Spleen (tissue), 11 donors: ENCODE measurements at regions not wholly inside any gene's neighbourhood (a gene's known extent, or its start where the extent isn't known, plus 50 kb on each side); places are given as distances from the start of the nearest gene placed in this dataset.

Source experiments
- DNase-seq: peaks from one replicate; pipeline ENCODE4 v3.0.0-alpha.2; 2020
- H3K27ac ChIP-seq, 8 donors: fragments of 200-600 bp; sonication (generic) in 7 of 8; 1 replicate in 4 of 8; 2 replicates in 4 of 8; pipeline versions ENCODE4 v1.5.0 to v1.8.0; 2016 to 2021; ENCODE audit warnings: inconsistent platforms in 4 of 8, mild to moderate bottlenecking in 4 of 8, moderate library complexity in 1 of 8
- H3K27me3 ChIP-seq, 7 donors: fragments of 200-600 bp; sonication (generic) in 6 of 7; replicated peaks in 1 of 7; 1 replicate in 4 of 7; 2 replicates in 3 of 7; pipeline versions ENCODE4 v1.5.0 to v1.8.0; 2016 to 2021; ENCODE audit warnings: inconsistent platforms in 3 of 7, mild to moderate bottlenecking in 1 of 7
- H3K36me3 ChIP-seq, 6 donors: fragments of 200-600 bp; sonication (generic) in 5 of 6; 1 replicate in 4 of 6; 2 replicates in 2 of 6; pipeline versions ENCODE4 v1.5.0 to v1.8.0; 2016 to 2021; ENCODE audit warnings: inconsistent platforms in 2 of 6
- H3K4me1 ChIP-seq, 6 donors: fragments of 200-600 bp; sonication (generic) in 5 of 6; 1 replicate in 3 of 6; 2 replicates in 3 of 6; pipeline versions ENCODE4 v1.5.0 to v1.8.0; 2016 to 2021; ENCODE audit warnings: inconsistent platforms in 3 of 6
- H3K4me3 ChIP-seq, 8 donors: fragments of 200-600 bp; sonication (generic) in 7 of 8; 1 replicate in 4 of 8; 2 replicates in 4 of 8; pipeline versions ENCODE4 v1.5.0 to v1.8.0; 2016 to 2021; ENCODE audit warnings: inconsistent platforms in 4 of 8, mild to moderate bottlenecking in 4 of 8, moderate library complexity in 2 of 8
- H3K9me3 ChIP-seq, 8 donors: fragments of 200-600 bp; sonication (generic) in 7 of 8; 1 replicate in 4 of 8; 2 replicates in 4 of 8; pipeline versions ENCODE4 v1.5.0 to v1.8.0; 2016 to 2021; ENCODE audit warnings: inconsistent platforms in 4 of 8
- CTCF ChIP-seq, 11 experiments: fragments of 200-600 bp in 7 of 11; fragments of 450-650 bp in 4 of 11; sonication (generic) in 4 of 11; IDR thresholded peaks in 8 of 11; conservative IDR thresholded peaks in 3 of 11; 1 replicate in 7 of 11; 2 replicates in 4 of 11; pipeline versions ENCODE4 v1.4.0 to v1.8.0; 2016 to 2021; ENCODE audit warnings: antibody characterized with exemption in 11 of 11, inconsistent platforms in 4 of 11, mild to moderate bottlenecking in 1 of 11
- POLR2A ChIP-seq, 3 donors: fragments of 450-650 bp; IDR thresholded peaks; one replicate each; pipeline ENCODE4 v1.5.1; 2017; ENCODE audit warnings: antibody characterized with exemption in 3 of 3, mild to moderate bottlenecking in 1 of 3
- POLR2AphosphoS5 ChIP-seq, 3 donors: sonication (generic); formaldehyde crosslinking; IDR thresholded peaks; one replicate each; pipeline ENCODE4 v1.5.1; 2017; ENCODE audit warnings: antibody characterized with exemption in 3 of 3
- WGBS, 5 donors: extraction: QIAGEN DNeasy Blood & Tissue Kit in 3 of 5; methylation state at CpG; one replicate each; pipeline versions ENCODE4 v1.1.5 to v1.1.7; 2013 to 2018; 5-methylcytosine and 5-hydroxymethylcytosine counted together
- intact Hi-C: fragments of 100-400 bp; cut with DNase I; formaldehyde crosslinking; loops from one replicate; pipeline ENCODE4 v1.15.0; 2023; ENCODE audit warnings: low total_unique reads
- donor health status: healthy with polysubstance abuse.
- donor health status: DM: no; HTN: no; CAD: no; lungs with moderate emphysema.
- donor health status: DM: no; HTN: no; CAD: no.
- donor health status: Bipolar disorder and iron deficiency.
- donor health status: healthy.
- donor health status: DM: no; HTN: no; CAD: no.
- donor health status: DM: yes; HTN: yes; CAD: no.

- WGBS, 5 donors: 91 to 96% (median 92%) methylated on average over 11 of the region's 11 CpGs
- Histone ChIP-seq H3K4me1 (peaks cover 0 to 15% (median 6%) of the 10 kb centered on the region in 6 donors), H3K4me3 (no peak overlapping the region), H3K27me3 (no peaks in the 10 kb centered on the region), H3K36me3 (no peaks in the 10 kb centered on the region), H3K27ac (peak overlapping the region in 1 of 8 donors; percentile 73), H3K9me3 (no peaks in the 10 kb centered on the region)
- TF ChIP-seq CTCF (IDR thresholded peaks at IDR 0.05 in 8 of 11, conservative IDR thresholded peaks at IDR 0.05 in 3 of 11) (no peak), POLR2A (IDR thresholded peaks at IDR 0.05) (no peak), POLR2AphosphoS5 (IDR thresholded peaks at IDR 0.05) (no peak)
- intact Hi-C loops: no loop called here
- peak; percentile 45 for DNase-seq
These were observed 99.3 kb downstream of the MCFD2 start for GRCh38 chr2:46816151-46816845.

GRCh38 chr2:46815121-46815802, 100.3 kb downstream of the MCFD2 start:
- intact Hi-C loops: no loop called here
- H3K9me3 ChIP-seq: no peaks in the 10 kb centered on the region
- H3K27ac ChIP-seq: peak overlapping the region in 6 of 8 donors; percentile 62 to 81 (median 75)
- peaks cover 0 to 15% (median 6%) of the 10 kb centered on the region in 6 donors for H3K4me1 ChIP-seq
- H3K4me3 ChIP-seq: no peak overlapping the region
- 80 to 90% (median 88%) methylated on average over 10 of the region's 10 CpGs for WGBS, 5 donors
- peak; percentile 24 for DNase-seq
- H3K36me3 ChIP-seq: no peaks in the 10 kb centered on the region
- no peak for TF ChIP-seq CTCF (IDR thresholded peaks at IDR 0.05 in 8 of 11, conservative IDR thresholded peaks at IDR 0.05 in 3 of 11)
- no peak for TF ChIP-seq POLR2A (IDR thresholded peaks at IDR 0.05)
- no peak for TF ChIP-seq POLR2AphosphoS5 (IDR thresholded peaks at IDR 0.05)
- H3K27me3 ChIP-seq: peaks cover 0 to 2% (median 0%) of the 10 kb centered on the region in 7 donors

- intact Hi-C loops: no loop called here
- Histone ChIP-seq H3K27me3 (peaks cover 0 to 3% (median 0%) of the 10 kb centered on the region in 7 donors), H3K27ac (peak overlapping the region in 7 of 8 donors; percentile 62 to 81 (median 74)), H3K4me1 (peaks cover 0 to 15% (median 6%) of the 10 kb centered on the region in 6 donors), H3K36me3 (no peaks in the 10 kb centered on the region), H3K4me3 (no peak overlapping the region), H3K9me3 (peaks cover 0 to 8% (median 1%) of the 10 kb centered on the region in 8 donors)
- peak; percentile 74 for DNase-seq
- 25 to 35% (median 30%) methylated on average over 17 of the region's 17 CpGs for WGBS, 5 donors
- TF ChIP-seq CTCF (IDR thresholded peaks at IDR 0.05 in 8 of 11, conservative IDR thresholded peaks at IDR 0.05 in 3 of 11) (no peak), POLR2A (IDR thresholded peaks at IDR 0.05) (no peak), POLR2AphosphoS5 (IDR thresholded peaks at IDR 0.05) (peak in 2 of 3 donors; percentile 57 to 60)
These were observed 101.2 kb downstream of the MCFD2 start for GRCh38 chr2:46814160-46814961.
